Lower leg skin (tissue), 3 donors: ENCODE measurements at regions not wholly inside any gene's neighbourhood (a gene's known extent, or its start where the extent isn't known, plus 50 kb on each side); places are given as distances from the start of the nearest gene placed in this dataset.

Experiments
- CTCF ChIP-seq, 3 donors: fragments of 450-650 bp; IDR thresholded peaks; one replicate each; pipeline ENCODE4 v1.5.1; 2016; ENCODE audit warnings: antibody characterized with exemption in 3 of 3, mild to moderate bottlenecking in 3 of 3, moderate library complexity in 2 of 3
- POLR2A ChIP-seq, 2 donors: fragments of 450-650 bp; IDR thresholded peaks; one replicate each; pipeline ENCODE4 v1.6.1; 2016 to 2017; ENCODE audit warnings: antibody characterized with exemption in 2 of 2, mild to moderate bottlenecking in 1 of 2, moderate library complexity in 1 of 2

GRCh38 chr4:111838406-111838930, 306.8 kb upstream of the FAM241A start:
- no peak for TF ChIP-seq POLR2A (IDR thresholded peaks at IDR 0.05)
- no peak for TF ChIP-seq CTCF (IDR thresholded peaks at IDR 0.05)
